PFSK-1 (cell line): ENCODE measurements at regions not wholly inside any gene's neighbourhood (a gene's known extent, or its start where the extent isn't known, plus 50 kb on each side); places are given as distances from the start of the nearest gene placed in this dataset.

Experiments
- FOXP2 ChIP-seq: optimal IDR thresholded peaks from 2 replicates; pipeline ENCODE3; 2011; ENCODE audit warnings: borderline replicate concordance, control low read depth, inconsistent platforms; ENCODE audit not compliant: insufficient read depth; ENCODE audit errors: extremely low read length, extremely low read depth
- POLR2AphosphoS5 ChIP-seq: IDR thresholded peaks from 2 replicates; pipeline ENCODE4 v1.6.1; 2012; ENCODE audit warnings: low read depth, mild to moderate bottlenecking, control low read depth, low read length, moderate library complexity
- SIN3A ChIP-seq: IDR thresholded peaks from 2 replicates; pipeline ENCODE4 v1.6.1; 2012; ENCODE audit warnings: mild to moderate bottlenecking, low read length, moderate library complexity, borderline replicate concordance; ENCODE audit not compliant: insufficient read depth
- TAF1 ChIP-seq: IDR thresholded peaks from 2 replicates; pipeline ENCODE4 v1.6.1; 2012; ENCODE audit warnings: low read length, control low read depth, borderline replicate concordance; ENCODE audit not compliant: insufficient read depth
- TF ChIP-seq, protein P1 (sequence below), 2 experiments: IDR thresholded peaks; 2 replicates each; pipeline versions ENCODE4 v1.6.1 to v1.8.0; 2011 to 2012; ENCODE audit warnings: low read depth in 2 of 2, low read length in 2 of 2, control low read depth in 1 of 2, inconsistent platforms in 1 of 2, mild to moderate bottlenecking in 1 of 2, moderate library complexity in 1 of 2; ENCODE audit not compliant: insufficient read depth in 1 of 2

DNA sequence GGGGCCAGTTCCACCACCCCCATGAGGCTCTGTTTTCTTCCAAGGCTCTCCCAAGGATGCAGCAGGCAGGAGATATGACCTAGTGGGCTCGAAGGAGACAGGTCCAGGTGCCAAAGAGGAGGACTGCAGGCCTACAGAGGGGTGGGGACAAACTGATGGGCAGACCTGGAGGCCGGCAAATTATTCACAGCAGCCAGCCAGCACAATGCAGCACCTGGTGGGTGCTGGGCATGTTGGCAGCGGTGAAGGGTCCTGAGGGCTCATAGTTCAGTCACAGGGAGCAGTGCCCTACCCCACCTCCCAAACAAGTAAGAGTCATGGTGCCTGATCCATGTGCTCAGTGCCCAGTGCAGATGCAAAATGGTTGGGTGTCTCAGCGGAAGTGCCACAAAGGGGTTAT, 171.7 kb downstream of the ABHD5 start:
- TF ChIP-seq SIN3A: no peak

DNA sequence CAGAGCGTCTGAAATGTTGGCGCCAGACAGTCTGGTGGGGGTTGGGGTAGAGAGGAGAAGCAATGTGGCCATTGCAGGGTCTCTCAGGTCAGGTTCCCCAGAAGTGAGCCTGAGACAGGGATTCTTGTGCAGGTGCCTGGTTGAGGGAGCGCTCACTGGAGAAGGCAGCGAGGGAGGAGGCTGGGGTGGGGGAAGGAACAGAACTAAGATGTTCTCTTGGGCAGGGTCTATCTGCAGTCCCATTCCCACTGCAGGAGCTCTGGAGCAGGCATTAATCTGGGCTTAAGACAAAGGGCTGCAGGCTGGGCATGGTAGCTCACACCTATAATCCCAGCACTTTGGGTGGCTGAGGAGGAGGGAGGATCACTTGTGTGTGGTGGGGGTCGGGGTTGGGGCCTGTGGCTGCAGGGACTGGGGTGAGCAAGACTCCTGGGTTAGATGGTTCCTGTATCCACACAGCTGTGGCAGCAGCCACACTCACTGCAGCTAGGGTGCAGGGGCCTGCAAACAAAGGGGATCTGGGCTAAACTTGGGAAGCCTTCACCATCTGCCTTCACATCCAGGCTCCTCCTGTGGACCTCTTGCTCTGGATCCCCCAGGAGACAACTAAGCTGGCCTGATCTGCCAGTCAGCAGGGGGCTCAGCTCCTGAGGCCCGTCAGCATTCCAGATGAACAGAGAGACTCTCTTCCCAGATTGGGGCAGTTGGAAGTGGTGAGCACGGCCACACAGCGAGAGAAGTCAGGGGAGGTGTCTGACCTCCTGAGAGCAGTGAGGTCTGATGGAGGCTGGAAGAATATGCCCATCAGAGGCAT, 172.5 kb downstream of the ABHD5 start:
- no peak for TF ChIP-seq FOXP2
- TF ChIP-seq, protein P1, sequence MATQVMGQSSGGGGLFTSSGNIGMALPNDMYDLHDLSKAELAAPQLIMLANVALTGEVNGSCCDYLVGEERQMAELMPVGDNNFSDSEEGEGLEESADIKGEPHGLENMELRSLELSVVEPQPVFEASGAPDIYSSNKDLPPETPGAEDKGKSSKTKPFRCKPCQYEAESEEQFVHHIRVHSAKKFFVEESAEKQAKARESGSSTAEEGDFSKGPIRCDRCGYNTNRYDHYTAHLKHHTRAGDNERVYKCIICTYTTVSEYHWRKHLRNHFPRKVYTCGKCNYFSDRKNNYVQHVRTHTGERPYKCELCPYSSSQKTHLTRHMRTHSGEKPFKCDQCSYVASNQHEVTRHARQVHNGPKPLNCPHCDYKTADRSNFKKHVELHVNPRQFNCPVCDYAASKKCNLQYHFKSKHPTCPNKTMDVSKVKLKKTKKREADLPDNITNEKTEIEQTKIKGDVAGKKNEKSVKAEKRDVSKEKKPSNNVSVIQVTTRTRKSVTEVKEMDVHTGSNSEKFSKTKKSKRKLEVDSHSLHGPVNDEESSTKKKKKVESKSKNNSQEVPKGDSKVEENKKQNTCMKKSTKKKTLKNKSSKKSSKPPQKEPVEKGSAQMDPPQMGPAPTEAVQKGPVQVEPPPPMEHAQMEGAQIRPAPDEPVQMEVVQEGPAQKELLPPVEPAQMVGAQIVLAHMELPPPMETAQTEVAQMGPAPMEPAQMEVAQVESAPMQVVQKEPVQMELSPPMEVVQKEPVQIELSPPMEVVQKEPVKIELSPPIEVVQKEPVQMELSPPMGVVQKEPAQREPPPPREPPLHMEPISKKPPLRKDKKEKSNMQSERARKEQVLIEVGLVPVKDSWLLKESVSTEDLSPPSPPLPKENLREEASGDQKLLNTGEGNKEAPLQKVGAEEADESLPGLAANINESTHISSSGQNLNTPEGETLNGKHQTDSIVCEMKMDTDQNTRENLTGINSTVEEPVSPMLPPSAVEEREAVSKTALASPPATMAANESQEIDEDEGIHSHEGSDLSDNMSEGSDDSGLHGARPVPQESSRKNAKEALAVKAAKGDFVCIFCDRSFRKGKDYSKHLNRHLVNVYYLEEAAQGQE (IDR thresholded peaks at IDR 0.05; ENCODE audit: insufficient read depth in 1 of 2, low read depth in 2 of 2, low read length in 2 of 2): no peak
- no peak for TF ChIP-seq POLR2AphosphoS5
- TF ChIP-seq TAF1: no peak
- TF ChIP-seq SIN3A: no peak

DNA sequence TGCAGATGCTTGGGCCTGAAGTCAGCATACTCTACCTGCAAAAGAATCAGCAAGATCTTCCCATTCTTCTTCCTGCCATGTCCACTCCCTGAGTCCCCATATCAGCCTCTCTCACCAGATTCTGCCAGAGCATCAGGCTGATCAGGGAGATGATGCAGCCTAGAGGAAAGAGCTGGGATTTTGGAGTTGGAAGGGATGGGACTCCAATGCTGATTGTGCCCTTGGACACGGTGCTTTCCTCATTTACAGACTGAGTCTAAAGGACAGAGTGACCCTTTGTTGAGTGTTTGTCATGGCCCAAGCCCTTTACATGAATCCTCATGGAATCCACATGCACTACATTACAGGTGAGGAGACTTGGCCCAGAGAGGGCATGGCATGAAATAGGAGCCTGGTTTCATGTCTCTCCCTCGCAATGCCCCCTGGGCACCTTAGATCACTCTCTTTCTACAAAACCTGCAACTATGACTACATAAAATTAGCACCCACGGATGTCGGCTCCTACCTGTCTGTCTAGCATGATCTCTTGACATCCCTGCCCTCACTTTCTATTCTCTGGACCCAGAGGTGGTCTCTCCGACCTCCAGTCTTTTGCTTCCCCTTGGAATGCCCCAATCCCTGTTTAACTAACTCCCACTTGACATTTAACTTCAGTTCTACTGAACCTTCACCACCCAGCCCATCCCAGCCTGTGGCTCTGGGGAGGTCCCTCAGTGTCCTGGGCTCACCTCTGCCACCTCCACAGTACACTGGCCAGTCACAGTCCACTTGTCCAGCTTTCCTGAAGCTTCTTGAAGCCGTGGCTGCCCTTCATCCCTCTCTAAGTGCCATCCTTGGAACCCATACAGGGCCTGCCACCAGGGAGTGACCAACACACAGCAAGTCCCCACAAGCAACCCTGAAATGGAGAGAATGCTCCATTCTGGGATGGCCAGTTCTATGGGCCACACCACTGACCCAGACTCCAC, 173.5 kb downstream of the ABHD5 start:
- TF ChIP-seq POLR2AphosphoS5 (no peak), FOXP2 (no peak), SIN3A (no peak), TAF1 (no peak)
- TF ChIP-seq, protein P1 (IDR thresholded peaks at IDR 0.05; ENCODE audit: insufficient read depth in 1 of 2, low read depth in 2 of 2, low read length in 2 of 2): no peak

DNA sequence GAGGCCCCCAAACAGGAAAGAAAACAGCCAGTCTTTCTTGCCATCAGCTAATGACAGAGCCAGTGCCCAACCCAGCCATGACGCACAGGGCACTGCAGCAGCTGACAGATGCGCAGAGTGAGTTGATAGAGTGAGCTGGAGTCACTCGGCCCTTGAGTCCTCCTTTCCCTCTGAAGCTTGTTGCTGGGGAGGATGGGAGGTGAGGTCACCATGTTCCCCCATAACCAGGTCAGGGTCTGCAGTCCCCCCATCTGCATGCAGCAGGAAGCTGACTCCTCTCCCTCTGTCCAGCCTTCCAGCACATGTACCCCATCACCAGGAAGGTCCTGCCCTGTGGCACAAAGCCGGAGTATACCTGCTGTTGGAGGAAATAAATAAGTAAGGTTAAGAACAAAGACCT, 174.6 kb downstream of the ABHD5 start:
- no peak for TF ChIP-seq FOXP2

DNA sequence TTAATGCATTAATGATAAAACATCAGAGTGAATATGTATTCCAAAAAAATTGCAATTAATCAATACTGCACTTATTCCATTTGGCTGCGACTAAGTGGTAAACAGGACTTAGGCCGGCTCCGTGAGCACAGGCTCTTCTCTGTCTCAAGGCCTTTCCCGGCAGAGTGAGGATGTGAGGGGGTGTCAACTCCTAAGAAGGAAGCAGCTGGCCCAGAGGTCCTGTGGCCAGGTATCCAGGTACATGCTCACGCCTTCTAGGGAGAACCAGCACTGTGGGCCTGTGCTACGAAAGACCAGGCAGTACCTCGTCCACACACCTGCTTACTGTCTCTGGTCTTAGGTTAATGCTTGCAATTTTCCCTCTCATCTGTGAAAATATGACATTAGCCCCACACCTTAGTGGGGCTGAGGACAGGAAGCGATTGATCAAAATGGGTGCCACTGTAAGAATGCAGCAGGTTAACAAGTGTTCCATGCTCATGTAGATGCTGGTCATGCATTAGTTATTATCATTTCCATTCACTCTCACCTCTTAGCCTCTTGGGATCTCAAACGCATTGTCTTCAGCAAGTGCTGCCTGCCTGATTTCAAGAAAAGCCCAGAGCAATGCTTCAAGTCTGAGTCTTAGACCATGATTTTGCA, 175.3 kb downstream of the ABHD5 start:
- TF ChIP-seq, protein P1 (IDR thresholded peaks at IDR 0.05; ENCODE audit: insufficient read depth in 1 of 2, low read depth in 2 of 2, low read length in 2 of 2): no peak
- TF ChIP-seq SIN3A (no peak), FOXP2 (no peak), TAF1 (no peak), POLR2AphosphoS5 (no peak)
